Right ventricle myocardium superior (tissue), 1 donor: ENCODE measurements at regions not wholly inside any gene's neighbourhood (a gene's known extent, or its start where the extent isn't known, plus 50 kb on each side); places are given as distances from the start of the nearest gene placed in this dataset.

ENCODE experiments used
- ATAC-seq: fragments of 200-7000 bp; cut with Tn5 transposase; one replicate; pipeline ENCODE4 v1.9.1; 2020; ENCODE audit warnings: mild to moderate bottlenecking; ENCODE audit not compliant: poor library complexity
- DNase-seq: peaks from one replicate; pipeline ENCODE4 v3.0.0-alpha.2; 2020
- intact Hi-C: fragments of 100-400 bp; cut with DNase I; formaldehyde crosslinking; loops from one replicate; pipeline ENCODE4 v1.11.2; 2022
- donor health status: DM: no; HTN: yes; CAD: no; lungs with severe emphysema.

DNA sequence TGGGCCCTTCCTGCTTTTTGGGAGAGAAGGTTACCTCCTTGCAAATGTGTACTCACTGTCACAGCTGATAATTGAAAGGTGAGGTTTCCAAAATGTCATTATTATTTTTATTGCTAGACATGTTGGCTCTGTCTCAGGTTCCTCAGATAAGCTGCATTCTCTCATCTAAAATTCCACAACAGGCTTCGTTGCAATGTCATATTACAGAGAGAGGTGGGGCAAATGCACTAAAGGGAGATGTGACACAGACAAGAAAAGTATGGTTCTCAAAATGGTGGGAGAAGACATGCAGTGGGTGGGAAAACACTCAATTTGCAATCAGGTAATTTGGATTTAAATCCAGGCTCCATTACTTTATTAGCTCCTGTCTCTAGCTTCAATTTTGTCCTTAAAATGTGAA lies 256.4 kb upstream of the POU3F2 start:
- DNase-seq: no peak
- no peak for ATAC-seq
- intact Hi-C loops: no loop called here

DNA sequence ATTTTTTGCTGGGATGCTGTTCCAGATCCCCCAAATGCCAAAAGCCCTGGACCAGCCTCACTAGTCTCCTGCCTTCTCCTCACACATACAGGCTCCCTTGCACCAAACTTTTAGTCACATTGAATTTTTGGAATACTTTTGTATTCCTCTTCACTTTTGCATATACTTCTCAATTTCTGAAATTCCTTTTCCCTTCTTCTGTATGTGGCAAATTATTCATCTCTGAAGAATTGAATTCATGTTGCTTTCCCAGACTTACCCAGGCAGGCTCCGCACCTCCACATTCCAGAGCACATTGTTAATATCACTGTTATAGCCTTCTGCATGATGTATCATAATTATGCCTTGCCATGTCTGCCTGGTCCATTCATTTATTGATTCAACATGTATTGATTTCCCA lies 255.3 kb upstream of the POU3F2 start:
- intact Hi-C loops: no loop called here
- ATAC-seq (no peak), DNase-seq (no peak)

DNA sequence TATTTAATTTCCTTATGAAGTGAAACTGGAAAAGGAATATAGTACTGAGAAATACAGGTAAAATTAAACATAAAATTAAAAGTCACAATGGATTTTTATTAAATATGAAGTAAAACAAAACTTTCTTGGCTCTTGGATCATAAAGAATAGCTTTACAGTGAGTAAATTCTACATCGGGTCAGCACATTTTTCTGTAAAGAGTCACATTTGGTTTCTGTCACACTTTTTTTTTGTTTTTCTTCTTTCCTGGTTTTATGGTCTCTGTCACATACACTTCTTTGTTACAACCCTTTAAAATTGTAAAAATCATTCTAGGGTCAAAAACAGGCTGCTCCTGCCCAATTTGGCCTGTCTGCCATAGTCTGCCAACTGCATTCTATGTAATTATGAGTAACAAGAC lies 254.4 kb upstream of the POU3F2 start:
- ATAC-seq (no peak), DNase-seq (no peak)
- intact Hi-C loops: no loop called here

DNA sequence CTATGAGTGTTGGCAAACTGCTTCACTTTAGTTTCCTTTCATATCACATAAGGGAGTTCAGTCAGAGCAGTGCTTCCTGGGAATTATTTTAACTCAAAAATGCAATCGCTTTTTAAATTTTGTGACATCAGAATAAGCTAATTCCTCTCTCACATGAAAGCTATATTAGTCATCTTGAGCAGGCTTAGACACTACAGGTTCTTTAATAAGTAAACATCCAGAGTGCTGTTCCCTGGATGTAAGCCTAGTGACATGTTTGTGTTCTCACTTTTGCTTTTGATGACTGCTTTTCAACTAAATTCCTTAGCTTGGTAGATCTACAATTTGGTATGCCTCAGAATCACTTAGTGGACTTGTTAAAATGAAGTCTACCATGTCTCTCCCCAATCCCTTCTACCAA lies 252.7 kb upstream of the POU3F2 start:
- DNase-seq (no peak), ATAC-seq (no peak)
- intact Hi-C loops: no loop called here

DNA sequence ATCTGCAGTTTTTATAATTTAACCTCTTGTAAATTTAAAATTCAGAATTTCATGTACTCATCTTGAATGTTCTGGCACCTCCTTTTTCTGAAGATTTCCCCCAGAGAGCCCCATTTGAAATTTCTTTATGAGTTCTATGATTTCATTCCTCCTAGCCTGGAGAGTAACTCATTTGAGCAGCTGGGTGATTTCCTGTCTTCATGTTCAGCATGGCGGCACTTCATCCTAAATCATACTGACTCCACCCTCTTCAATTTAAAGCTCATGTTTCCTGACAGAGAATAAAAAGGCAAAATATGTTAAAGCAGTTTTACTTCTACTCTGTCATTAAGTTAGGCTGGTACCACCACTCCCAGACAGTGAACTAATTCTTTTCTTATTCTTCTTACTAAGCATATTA lies 250.9 kb upstream of the POU3F2 start:
- intact Hi-C loops: no loop called here
- ATAC-seq: no peak
- DNase-seq: no peak

DNA sequence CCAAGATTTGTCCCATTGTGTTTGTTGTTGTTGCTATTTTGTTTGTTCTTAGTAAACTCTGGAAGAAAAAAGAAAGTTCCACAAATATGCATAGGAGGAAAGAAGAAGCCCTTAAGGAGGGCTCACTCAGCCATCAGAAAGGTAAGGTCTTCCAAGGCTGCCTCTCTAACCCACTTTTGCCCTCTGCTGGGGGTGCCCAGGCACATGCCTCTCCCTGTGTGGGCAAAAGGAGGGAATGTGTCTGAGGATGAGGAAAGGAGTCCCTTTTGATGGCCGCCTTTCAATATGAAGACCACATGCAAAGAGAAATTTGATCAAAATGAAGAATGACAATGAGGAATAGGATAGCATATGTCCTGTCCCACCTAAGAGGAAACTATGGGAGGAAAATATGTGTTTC lies 248.2 kb upstream of the POU3F2 start:
- DNase-seq (no peak), ATAC-seq (no peak)
- intact Hi-C loops: no loop called here

DNA sequence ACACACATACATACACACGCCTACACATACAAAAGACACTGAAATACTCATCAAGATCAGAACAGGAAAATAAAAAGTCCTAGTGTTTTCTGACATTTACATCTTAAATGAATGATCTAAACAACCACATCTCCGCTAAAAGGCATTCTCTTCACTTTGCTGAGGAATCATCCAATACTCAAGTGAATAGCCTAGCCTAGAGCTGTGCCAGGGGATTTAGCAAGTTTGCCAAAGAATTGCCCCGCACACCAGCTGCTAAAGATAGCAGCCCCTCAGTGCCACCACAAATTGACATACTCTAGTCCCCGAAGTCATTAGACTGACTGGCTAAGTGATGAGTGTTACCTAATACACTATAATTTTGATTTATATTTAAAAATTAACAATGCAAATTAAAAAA lies 246.8 kb upstream of the POU3F2 start:
- intact Hi-C loops: no loop called here
- no peak for ATAC-seq
- no peak for DNase-seq

DNA sequence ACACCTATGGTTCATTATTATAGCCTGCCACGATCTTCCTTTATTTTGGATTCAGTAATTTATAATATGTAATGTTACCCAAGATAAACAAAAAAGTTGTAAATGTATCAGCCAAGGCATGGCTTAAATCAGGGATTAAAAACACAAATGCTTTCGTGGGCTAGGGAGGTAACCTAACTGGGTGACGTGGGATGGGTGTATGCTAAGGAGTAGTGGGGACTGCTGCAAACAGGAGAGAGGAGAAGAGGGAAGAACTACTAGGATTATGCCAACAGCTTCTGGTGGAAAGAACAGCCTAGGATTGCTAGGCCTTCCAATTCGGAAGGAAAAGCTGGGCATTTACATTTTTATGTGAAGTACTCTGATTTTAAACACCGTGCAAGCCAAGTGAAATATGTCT lies 244.8 kb upstream of the POU3F2 start:
- intact Hi-C loops: no loop called here
- no peak for DNase-seq

DNA sequence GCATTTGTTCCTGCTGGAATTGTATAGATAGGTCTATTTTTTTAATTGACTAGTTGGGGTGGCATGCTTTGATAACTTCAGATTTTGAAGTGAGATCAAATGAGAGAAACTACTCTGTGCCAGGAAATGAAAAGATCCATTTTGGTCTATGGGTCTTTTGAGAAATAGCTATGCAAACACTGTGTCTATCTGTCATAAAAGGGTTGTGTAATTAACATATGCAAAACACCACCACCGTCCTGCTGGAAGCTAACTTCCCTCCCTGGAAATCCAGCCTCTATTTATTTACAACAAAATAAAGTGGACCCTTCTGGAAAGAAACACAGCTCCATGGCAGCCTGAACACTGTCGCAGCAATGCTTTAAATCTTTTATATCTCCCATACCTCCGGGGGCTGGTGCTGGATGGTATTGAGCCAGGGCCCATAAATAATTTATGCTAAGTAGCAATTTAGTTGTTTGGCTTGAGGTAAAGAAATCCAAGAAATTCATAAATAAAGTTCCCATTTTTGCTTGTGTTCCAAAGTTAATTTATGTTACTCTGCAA lies 244.2 kb upstream of the POU3F2 start:
- intact Hi-C loops: no loop called here
- ATAC-seq (no peak), DNase-seq (no peak)

More for the DNA sequence above, 244.8 kb upstream of the POU3F2 start:
- ATAC-seq: no peak

DNA sequence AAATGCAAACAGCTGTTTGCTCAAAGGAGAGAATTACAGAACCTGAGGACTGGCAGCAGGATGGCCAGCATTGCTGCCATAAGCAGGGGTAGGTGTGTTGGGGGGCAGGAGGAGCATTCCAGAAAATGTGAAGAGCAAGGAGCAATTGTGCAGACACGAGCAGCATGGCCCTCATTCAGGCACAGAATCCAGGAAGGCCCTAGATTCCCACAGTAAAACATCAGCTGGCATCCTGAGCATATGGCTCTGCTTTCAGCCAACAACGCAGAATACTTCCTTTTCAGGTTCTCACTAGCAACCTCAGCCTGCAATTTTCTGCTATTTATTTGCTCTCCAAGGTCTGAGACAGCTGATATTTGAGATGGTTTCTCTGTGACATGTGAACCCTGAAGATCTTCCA lies 243.4 kb upstream of the POU3F2 start:
- no peak for DNase-seq
- no peak for ATAC-seq
- intact Hi-C loops: no loop called here

DNA sequence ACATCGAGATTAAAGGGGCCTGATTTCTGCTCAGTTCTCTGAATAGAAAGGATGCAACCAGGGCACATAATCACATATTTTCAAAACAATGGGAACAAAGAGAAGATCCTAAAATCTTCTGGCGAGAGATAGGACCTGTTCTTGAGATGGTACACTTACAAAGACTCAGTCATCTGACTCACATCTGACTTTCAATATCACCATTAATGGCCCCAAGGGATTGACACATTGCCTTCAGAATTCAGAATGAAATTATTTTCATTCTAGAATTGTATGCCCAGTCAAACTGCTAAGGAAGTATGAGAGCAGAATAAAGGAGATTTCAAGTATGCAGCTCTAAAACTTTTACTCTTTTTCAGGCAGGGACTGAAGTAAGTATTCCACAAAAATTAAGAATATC lies 240.7 kb upstream of the POU3F2 start:
- intact Hi-C loops: no loop called here
- ATAC-seq (no peak), DNase-seq (no peak)

DNA sequence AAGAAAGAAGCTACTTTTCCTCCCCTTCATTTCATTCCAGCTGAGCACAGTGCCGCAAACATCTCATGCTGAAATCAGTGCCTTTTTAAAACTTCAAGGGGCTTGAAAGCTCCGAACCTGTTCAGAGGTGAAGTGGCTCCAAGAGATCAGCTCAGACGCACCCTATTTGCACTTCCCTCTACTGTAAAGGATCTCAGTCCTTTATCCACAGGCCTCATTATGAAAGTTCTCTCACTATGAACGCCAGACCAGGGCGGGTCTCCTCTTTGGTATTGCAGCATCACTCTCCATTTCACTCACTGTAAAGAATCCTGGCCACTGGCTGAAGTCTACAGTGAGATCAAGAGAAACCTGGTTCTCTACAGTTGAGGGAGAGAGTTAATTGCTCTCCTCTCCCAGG lies 232.7 kb upstream of the POU3F2 start:
- DNase-seq: no peak
- ATAC-seq: no peak
- intact Hi-C loops: no loop called here

DNA sequence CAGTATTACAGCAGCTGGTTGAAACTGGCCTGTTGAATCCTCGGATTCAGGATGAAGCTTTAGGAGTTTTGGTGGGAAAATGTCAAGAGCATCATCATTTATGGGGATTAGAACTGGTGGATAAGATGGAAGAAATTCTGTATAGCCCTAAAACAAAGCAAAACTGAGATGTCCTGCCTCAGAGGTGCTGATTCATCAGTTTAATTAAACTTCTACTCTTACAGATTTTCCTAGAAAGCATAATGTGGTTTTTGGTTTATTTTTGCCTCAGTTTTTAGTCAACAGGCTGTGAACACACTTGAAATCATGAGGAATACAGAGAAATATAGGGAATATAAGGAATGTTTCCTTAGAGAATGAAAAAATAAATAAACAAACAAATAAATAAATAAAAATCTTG lies 228.7 kb upstream of the POU3F2 start:
- intact Hi-C loops: no loop called here
- DNase-seq (no peak), ATAC-seq (no peak)

DNA sequence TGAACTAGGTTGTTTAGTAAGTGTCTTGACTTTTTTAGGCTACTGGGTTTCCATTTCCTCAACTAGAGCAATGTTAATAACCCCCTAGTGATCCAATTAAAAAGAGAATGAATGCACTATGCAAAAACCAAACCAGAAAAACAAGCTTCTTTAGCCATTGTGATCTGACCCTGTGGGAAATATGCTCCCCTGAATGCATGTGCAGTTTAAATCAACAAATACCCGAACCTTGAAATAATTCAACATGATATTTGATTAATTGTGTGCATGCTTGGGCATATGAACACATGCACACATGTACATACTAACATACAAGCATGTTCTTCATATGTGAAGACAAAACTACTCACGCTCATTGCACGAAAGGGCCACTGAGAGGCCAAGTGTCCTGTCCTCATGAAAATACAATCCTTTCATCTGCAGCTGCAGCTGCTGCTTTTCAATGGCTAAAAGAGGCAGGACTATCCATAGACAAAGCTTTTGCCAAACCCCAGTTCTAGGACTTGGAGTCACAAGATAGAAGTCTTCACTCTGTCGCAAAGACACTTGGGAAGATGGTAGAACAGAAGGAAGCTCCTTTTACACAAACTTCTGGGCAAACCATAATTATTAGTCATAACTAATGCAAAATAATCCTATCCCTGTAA lies 207.1 kb upstream of the POU3F2 start:
- intact Hi-C loops: no loop called here
- DNase-seq: no peak
- no peak for ATAC-seq

DNA sequence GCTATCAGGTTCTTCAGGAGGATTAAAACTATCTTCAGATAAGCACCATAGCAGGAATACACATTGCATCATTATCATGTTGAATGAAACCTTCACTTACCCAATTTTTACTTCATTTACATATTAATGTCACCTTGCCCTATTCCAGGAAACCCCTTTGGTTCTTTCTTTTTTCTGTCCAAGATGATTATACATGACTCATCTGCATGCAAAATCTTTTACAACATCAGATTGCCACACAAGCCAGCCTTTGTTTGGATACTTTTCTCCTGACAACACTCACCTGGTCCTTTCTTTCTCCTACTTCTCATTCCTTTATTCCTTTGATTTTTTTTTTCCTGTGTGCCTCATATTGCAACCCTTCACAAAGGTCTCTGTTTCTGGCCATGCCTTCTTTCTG lies 200.5 kb upstream of the POU3F2 start:
- no peak for ATAC-seq
- intact Hi-C loops: no loop called here
- no peak for DNase-seq

DNA sequence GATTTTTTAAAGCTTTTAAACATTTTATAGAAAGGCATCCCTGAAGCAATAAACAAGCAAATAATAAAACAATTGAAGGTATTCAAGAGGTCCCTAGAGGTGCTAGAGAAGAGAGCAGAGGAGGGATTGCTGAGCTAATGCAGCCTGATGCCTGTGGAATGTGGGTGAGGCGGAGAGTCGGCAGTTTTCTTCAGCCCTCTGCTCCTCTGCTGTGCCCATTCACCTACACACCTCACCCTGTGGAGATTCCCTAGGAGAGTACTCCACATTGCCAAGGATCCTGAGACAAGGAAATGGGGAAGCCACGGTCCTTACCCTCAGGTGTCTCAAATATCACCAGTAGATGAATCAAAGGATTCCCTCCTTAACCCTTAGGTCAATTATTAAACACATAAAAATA lies 199.8 kb upstream of the POU3F2 start:
- ATAC-seq: no peak
- intact Hi-C loops: no loop called here
- no peak for DNase-seq

DNA sequence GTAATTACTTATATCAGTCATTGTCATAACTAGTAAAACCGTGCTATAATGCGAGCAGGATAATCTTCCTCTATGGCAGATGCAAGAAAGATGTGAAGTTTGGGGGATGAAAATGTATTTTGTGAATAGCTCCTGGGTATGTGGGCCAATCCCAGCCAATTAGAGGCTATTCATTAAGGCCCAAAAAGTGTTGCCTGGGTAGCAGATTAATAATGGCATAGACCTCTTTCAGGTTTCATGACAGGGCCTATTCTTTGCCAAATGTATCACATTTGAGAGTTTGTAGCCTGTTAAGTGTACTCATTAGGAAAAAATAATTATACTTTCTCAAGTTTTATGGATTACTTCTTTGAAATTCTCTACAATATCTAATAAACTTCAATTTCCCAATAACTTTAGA lies 199.2 kb upstream of the POU3F2 start:
- intact Hi-C loops: no loop called here
- no peak for ATAC-seq
- no peak for DNase-seq

DNA sequence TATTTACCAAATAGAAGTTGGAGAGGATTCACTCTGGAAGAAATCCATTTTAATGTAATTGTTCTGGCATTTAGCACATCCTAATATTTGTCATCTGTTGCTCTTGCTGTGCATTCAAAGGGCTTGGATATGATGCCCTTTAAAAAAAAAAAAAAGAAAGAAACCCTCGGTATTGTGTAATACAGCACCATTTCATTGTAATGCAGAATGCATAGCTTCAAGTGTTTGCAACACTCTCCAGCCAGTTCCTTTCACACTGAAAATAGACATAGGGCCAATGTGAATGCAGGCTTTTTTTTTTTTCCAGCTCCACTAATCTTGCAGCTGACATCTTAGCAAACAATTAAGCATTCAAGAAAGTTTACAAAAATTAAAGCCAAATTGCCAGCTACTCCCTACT lies 197.4 kb upstream of the POU3F2 start:
- intact Hi-C loops: no loop called here

DNA sequence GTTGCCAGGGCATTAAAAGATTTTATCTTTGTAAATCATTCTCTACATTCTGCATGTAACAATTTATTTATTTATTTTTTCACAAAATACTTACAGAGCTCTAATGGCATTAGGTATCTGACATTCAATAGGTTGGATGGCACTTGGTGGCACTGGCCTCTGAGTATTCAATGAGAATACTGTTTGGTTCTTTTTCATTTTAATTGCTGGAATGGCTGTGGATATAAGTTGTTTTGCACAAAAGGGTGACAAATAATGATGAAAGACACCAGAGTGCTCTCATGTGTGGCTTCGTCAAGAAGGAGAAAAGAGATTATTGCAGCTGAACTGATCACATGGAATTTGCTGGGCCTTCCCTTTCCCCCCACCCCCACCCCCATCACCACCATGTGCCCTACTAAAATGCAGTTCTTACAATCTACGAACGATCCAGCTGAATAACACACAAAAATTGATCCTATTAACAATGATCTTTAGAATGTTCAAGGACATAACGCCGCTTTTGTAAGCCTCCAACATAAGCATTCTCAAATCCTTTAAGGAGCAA lies 195.2 kb upstream of the POU3F2 start:
- ATAC-seq: no peak
- intact Hi-C loops: no loop called here
- no peak for DNase-seq

More for the DNA sequence above, 197.4 kb upstream of the POU3F2 start:
- DNase-seq: no peak
- no peak for ATAC-seq

DNA sequence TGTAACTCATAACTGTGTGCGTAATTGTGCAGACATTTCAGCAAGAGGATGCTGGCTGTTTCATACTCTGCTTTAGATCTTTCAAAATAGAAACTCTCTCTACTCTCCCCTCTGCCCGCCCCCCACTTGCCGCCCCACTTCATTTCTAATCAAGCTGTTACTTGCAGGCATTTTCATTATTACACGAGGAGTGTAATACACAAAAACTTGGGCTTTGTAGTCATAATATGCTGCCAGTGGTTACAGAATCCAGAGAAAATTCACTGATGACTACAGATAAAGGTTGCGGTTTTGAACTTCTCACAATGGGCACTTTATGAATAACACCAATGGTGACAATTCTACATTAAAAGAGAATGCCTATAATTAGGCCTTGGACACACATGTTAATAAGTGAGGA lies 194.0 kb upstream of the POU3F2 start:
- intact Hi-C loops: no loop called here
- no peak for DNase-seq
- ATAC-seq: no peak
